SK-N-MC (cell line): ENCODE measurements at regions not wholly inside any gene's neighbourhood (a gene's known extent, or its start where the extent isn't known, plus 50 kb on each side); places are given as distances from the start of the nearest gene placed in this dataset.

Experiments used
- DNase-seq: peaks from one replicate; pipeline ENCODE4 v3.0.0-alpha.2; 2011; ENCODE audit warnings: low read depth, low spot score
- H3K27ac ChIP-seq: fragments of 200-600 bp; sonication (generic); 2 replicates; pipeline ENCODE4 v1.5.1; 2016; ENCODE audit warnings: mixed run types
- H3K36me3 ChIP-seq: fragments of 200-600 bp; sonication (generic); 2 replicates; pipeline ENCODE4 v1.6.1; 2017; ENCODE audit warnings: antibody characterized with exemption, low read length, mixed read lengths; ENCODE audit not compliant: insufficient read depth
- H3K4me3 ChIP-seq: fragments of 200-600 bp; sonication (generic); 2 replicates; pipeline ENCODE4 v1.5.1; 2016
- H3K9ac ChIP-seq: fragments of 200-600 bp; sonication (generic); 2 replicates; pipeline ENCODE4 v1.8.0; 2017; ENCODE audit warnings: mixed run types, mixed read lengths; ENCODE audit not compliant: insufficient read length
- H3K9me3 ChIP-seq: fragments of 200-600 bp; sonication (generic); 2 replicates; pipeline ENCODE4 v1.6.1; 2017; ENCODE audit warnings: low read depth, mild to moderate bottlenecking, antibody characterized with exemption, low read length, moderate library complexity, mixed read lengths
- EZH2 ChIP-seq: fragments of 200-600 bp; sonication (generic); IDR thresholded peaks from one replicate; pipeline ENCODE4 v1.6.1; 2017; ENCODE audit warnings: antibody characterized with exemption
- FOXP2 ChIP-seq: optimal IDR thresholded peaks from 2 replicates; pipeline ENCODE3; 2011; ENCODE audit warnings: mild to moderate bottlenecking, moderate library complexity; ENCODE audit not compliant: insufficient read depth; ENCODE audit errors: extremely low read length, control extremely low read depth
- POLR2AphosphoS5 ChIP-seq: IDR thresholded peaks from 2 replicates; pipeline ENCODE4 v1.6.1; 2012; ENCODE audit warnings: mild to moderate bottlenecking, low read depth, low read length, borderline replicate concordance

DNA sequence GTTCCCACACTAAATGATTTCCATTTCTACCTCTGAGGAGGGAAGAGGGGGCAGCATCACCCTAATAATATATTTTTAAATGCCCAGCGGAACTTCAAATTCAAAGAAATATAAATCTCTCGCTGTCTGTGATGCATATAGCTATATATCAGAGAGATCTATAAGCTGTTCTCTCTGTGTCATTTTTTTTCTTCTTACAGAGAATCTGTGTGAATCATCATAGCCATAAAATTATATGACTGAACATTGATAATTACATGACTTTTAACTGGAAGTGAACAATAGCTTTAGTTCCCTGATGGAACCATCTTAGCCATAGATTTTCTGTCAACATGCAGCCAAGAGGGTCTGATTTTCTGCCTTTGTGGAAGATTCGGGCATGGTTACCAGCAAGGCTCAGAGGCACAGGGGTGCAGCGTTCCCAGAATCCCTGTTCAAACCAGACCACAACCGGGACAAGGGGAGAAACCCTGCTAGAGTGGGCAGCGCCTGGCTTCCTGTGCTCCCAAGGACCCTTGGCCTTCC is 93.7 kb upstream of the OSMR start:
- no peaks in the 10 kb centered on the region for H3K9me3 ChIP-seq
- H3K36me3 ChIP-seq, result no peaks in the 10 kb centered on the region
- no peak for DNase-seq
- peak overlapping the region; percentile 57 for H3K4me3 ChIP-seq
- H3K9ac ChIP-seq, result peak overlapping the region; percentile 46
- peak overlapping the region; percentile 94 for H3K27ac ChIP-seq
- no peak for TF ChIP-seq FOXP2
- TF ChIP-seq EZH2, result no peak
- TF ChIP-seq POLR2AphosphoS5, result no peak

DNA sequence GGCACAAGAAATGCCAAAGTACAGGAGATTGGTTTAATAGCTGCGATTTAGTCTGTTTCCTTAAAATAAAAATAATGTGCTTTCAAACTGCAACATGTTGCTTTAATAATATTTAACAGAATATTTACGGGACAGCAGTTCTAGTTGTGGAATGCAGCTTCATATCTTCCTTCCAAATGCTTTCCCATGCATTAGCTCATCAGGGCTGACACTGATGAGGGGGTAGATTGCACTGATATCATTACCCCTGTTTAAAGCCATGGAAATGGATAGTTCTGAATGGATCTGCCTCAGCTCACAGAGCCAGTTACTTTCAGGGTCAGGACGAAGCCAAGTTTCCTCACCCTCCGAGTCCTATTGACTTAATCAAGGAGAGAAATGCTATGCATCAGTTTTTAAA is 93.2 kb upstream of the OSMR start:
- H3K27ac ChIP-seq, result peak overlapping the region; percentile 94
- DNase-seq, result no peak
- H3K4me3 ChIP-seq, result peak overlapping the region; percentile 57
- peak overlapping the region; percentile 56 for H3K9ac ChIP-seq
- TF ChIP-seq FOXP2 (no peak), EZH2 (no peak), POLR2AphosphoS5 (no peak)
- no peaks in the 10 kb centered on the region for H3K36me3 ChIP-seq
- H3K9me3 ChIP-seq, result no peaks in the 10 kb centered on the region

DNA sequence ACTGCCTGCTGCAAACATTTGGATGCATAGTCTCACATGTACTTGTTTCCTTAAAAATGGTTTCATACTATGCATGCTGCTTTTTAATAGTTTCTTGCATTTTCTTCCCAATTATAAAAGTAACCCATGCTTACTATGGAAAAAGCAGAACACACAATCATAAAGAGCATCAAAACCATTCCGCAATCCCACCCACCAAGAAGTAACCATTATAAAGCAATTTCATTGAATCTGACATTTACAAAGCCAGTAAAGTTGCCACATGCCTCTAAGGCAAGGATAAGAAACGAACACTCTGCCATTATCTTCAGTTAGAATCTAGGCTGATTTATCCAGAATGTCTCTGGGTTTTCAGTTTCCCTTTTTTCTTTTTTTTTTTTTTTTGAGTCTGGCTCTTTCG is 92.7 kb upstream of the OSMR start:
- TF ChIP-seq EZH2 (no peak), POLR2AphosphoS5 (no peak; the same call in 1 of the 2 replicates), FOXP2 (no peak)
- peak; percentile 71 for DNase-seq
- Histone ChIP-seq H3K9ac (peak overlapping the region; percentile 56), H3K36me3 (no peaks in the 10 kb centered on the region), H3K4me3 (peak overlapping the region; percentile 57), H3K9me3 (no peaks in the 10 kb centered on the region), H3K27ac (peak overlapping the region; percentile 94)

DNA sequence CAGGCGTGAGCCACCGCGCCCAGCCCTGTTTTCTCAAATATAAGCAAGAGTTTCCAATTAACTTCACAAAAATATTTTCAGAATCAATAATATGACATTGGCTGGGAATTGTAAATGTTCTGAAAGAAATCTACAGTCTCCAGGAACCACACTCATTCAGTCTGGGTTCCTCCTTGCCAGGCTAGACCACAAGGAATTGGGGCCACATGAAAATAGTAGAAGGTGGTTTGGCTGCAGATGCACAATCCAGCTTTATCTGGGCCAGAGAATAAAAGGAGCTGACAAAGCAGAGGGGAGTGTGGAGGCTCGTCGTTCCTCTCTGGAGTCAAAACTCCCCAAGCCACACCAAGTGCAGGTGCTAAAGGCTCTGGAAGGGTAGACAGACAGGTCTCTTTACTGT is 92.0 kb upstream of the OSMR start:
- TF ChIP-seq FOXP2 (no peak), POLR2AphosphoS5 (no peak), EZH2 (no peak)
- no peak for DNase-seq
- Histone ChIP-seq H3K9me3 (no peaks in the 10 kb centered on the region), H3K27ac (peak overlapping the region; percentile 94; the same call in 1 of the 2 replicates), H3K9ac (no peak overlapping the region), H3K36me3 (no peaks in the 10 kb centered on the region), H3K4me3 (no peak overlapping the region)

DNA sequence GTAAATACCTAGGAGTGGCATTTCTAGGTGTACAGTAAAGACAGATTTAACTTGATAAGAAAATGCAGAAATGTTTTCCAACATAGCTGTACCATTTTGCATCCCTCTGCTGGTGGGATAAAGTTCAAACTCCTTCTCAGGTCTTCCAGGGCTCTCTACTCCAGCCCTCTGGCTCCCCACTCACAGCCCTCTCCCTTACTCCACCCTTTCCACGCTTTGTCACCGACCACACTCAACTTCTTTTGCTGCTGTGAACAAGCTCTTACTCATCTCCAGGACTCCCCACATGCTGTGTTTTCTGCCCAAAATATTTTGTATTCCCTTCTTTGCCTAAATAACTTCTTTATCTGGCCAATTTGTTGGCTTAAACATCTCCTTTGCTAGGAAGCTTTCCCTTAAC is 90.6 kb upstream of the OSMR start:
- Histone ChIP-seq H3K27ac (no peak overlapping the region), H3K9me3 (no peaks in the 10 kb centered on the region), H3K9ac (no peak overlapping the region), H3K4me3 (no peak overlapping the region), H3K36me3 (no peaks in the 10 kb centered on the region)
- no peak for TF ChIP-seq EZH2
- no peak for TF ChIP-seq FOXP2
- TF ChIP-seq POLR2AphosphoS5, result no peak
- DNase-seq, result no peak

DNA sequence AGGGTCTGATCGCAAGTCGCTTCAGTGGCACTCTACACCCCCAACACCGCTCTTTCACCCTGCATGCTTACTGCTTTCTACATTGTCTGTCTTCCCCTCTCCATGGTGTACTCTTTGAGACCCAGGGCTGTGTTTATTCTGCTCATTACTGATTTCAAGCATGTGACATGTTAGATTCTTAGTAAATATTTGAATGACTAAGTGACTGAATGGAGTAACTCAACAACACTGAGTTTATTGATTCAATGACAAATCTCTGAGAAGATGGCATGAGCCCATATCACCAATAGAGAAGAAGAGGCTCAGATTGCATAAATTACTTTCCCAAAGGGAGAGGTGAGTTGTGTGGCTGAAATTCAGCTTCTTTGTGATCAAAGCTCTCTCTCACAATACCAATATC is 89.7 kb upstream of the OSMR start:
- DNase-seq, result no peak
- Histone ChIP-seq H3K36me3 (no peaks in the 10 kb centered on the region), H3K27ac (no peak overlapping the region), H3K9me3 (no peaks in the 10 kb centered on the region), H3K4me3 (no peak overlapping the region), H3K9ac (no peak overlapping the region)
- no peak for TF ChIP-seq EZH2
- no peak for TF ChIP-seq POLR2AphosphoS5
- no peak for TF ChIP-seq FOXP2

DNA sequence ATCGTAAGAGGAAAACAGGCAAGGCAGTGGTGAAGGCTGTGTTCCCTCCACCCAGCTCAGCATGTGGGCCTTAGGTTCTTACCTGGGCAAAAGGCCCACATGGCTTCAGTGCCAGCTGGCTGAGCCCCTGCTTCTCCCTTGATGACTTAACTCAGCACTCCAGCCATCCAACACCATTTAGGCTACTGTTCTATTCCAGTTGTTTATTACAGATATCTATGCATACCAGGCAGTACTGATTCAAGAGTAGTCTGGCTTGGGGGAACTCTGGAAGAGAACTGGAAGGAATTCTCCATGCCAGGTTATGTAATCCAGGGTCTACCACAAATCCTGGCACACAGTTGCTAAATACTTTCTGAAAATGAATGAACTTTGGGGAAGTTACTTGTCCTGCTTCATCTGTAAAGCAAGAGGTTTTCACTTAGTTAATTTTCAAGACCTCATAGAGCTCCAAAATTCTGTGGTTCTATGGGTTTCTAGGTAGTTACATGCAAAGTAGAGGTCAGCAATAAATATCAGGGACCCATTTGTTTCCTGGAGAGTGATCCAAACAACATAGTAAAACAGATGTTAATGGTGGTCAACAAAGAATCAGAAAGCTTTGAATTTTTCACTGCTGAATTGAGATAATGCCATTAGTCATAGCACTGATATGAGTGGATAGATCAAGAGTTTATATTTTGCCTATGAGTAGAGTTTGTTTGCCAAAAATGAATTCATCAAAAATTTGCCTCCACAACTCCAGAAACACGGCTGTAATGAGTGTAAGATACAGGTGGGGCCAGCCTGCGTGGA is 88.2 kb upstream of the OSMR start:
- DNase-seq, result no peak
- Histone ChIP-seq H3K9ac (no peak overlapping the region), H3K9me3 (no peaks in the 10 kb centered on the region), H3K27ac (no peak overlapping the region), H3K4me3 (no peak overlapping the region), H3K36me3 (no peaks in the 10 kb centered on the region)
- no peak for TF ChIP-seq EZH2
- TF ChIP-seq FOXP2, result no peak
- no peak for TF ChIP-seq POLR2AphosphoS5

DNA sequence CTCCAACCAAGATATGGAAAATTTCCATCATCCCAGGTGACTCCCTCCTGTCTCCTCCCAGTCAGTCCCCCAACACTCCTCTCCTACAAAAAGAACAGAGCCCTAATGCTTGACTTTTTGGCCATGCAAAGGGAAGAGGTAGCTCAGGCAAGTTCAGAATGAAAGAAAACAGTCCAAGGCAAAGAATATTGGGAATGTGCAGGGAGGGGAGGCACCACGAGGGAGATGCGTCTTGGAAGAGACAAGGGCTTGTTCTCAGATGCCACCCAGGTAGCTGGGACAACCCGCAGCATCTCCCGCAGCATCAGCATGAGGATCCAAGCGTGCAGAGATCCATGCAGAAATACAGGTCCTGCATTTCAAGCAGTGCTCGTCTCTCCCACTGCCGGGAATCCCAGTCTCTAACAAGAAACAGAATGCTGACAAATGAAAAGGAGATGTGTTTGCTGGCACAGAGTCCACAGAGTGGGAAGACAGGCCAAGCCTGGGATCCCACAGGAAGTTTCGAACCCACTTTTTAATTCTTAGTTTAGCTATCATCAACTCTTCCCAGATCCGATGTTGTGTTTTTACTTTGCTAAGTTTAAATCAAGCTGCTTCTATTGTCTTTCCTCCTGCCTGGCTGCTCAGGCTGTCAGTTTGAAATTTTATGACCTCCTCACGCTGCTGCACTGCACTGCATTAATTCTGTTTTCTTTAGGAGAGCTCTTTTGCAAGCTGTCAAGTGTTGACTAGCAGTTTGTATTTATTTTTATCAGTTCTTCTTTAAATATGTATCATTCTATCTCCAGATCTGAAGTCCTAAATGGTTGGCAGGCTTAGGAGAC is 86.8 kb upstream of the OSMR start:
- peak overlapping the region; percentile 83 for H3K27ac ChIP-seq
- no peaks in the 10 kb centered on the region for H3K36me3 ChIP-seq
- peak overlapping the region; percentile 62 for H3K4me3 ChIP-seq
- no peak for DNase-seq
- TF ChIP-seq POLR2AphosphoS5, result no peak
- TF ChIP-seq FOXP2, result no peak
- TF ChIP-seq EZH2, result no peak
- no peaks in the 10 kb centered on the region for H3K9me3 ChIP-seq
- H3K9ac ChIP-seq, result peak overlapping the region; percentile 44

DNA sequence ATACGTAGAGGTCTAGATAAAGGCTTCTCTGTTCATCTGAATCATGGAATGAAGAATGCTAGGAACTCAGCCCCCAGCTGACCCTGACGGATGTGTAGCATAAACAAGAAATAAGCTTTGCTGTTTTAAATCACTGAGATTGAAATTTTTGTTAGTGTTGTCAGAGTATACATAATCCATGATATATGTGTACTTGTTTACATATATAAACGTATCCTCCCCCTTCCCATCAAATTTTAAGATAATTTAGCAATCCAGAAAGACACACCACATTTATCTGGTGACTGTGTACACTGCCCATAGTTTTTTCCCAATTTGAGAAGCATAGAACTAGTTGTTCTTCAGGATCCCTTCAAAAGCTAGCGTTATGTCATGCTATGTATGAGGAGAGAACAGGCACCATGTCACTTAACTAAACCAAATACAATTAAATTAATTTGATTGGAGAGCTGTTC is 80.8 kb upstream of the OSMR start:
- Histone ChIP-seq H3K9ac (no peak overlapping the region), H3K4me3 (no peak overlapping the region), H3K36me3 (no peaks in the 10 kb centered on the region), H3K9me3 (no peaks in the 10 kb centered on the region; the same call in 1 of the 2 replicates), H3K27ac (no peak overlapping the region)
- DNase-seq, result no peak
- TF ChIP-seq POLR2AphosphoS5 (no peak), EZH2 (no peak), FOXP2 (no peak)
